GM23338 (cell line): ENCODE measurements at regions not wholly inside any gene's neighbourhood (a gene's known extent, or its start where the extent isn't known, plus 50 kb on each side); places are given as distances from the start of the nearest gene placed in this dataset.

Experiments
- CREB1 ChIP-seq: fragments of 250-450 bp; sonication (Bioruptor Pico); IDR thresholded peaks from 2 replicates; pipeline ENCODE4 v1.5.0; 2020; ENCODE audit warnings: low read depth, mild to moderate bottlenecking, moderate library complexity
- CTCF ChIP-seq, 2 experiments: fragments of 200-600 bp in 1 of 2; sonication (generic) in 1 of 2; conservative IDR thresholded peaks; 2 replicates each; pipeline versions ENCODE4 v1.5.1 to v1.6.1; 2016 to 2017; ENCODE audit warnings: antibody characterized with exemption in 2 of 2, low read depth in 2 of 2, mild to moderate bottlenecking in 2 of 2, moderate library complexity in 1 of 2
- EZH2 ChIP-seq: fragments of 200-600 bp; sonication (generic); IDR thresholded peaks from one replicate; pipeline ENCODE4 v1.8.0; 2017; ENCODE audit warnings: antibody characterized with exemption, mild to moderate bottlenecking, low read depth; ENCODE audit not compliant: unreplicated experiment
- EZH2phosphoT487 ChIP-seq: fragments of 200-600 bp; sonication (generic); IDR thresholded peaks from one replicate; pipeline ENCODE4 v1.8.1; 2018; ENCODE audit warnings: antibody characterized with exemption; ENCODE audit not compliant: unreplicated experiment
- NANOG ChIP-seq: IDR thresholded peaks from 2 replicates; pipeline ENCODE4 v1.6.1; 2016; ENCODE audit warnings: antibody characterized with exemption, borderline replicate concordance
- REST ChIP-seq: IDR thresholded peaks from one replicate; pipeline ENCODE4 v1.6.1; 2018; ENCODE audit warnings: antibody characterized with exemption; ENCODE audit not compliant: unreplicated experiment
- ZNF331 ChIP-seq: fragments of 250-450 bp; sonication (Bioruptor Pico); IDR thresholded peaks from 2 replicates; pipeline ENCODE4 v1.5.0; 2020; ENCODE audit warnings: low read depth, mild to moderate bottlenecking, moderate library complexity

GRCh38 chr4:141563723-141564122, 72.7 kb upstream of the IL15 start:
- no peak for TF ChIP-seq EZH2phosphoT487
- TF ChIP-seq EZH2 = no peak
- no peak for TF ChIP-seq CTCF (conservative IDR thresholded peaks at IDR 0.05; ENCODE audit: low read depth in 2 of 2)
- TF ChIP-seq NANOG = no peak
- TF ChIP-seq ZNF331 (CRISPR knock-in tag) = no peak
- TF ChIP-seq CREB1 = no peak
- no peak for TF ChIP-seq REST
